RWPE2 (cell line): ENCODE measurements at regions not wholly inside any gene's neighbourhood (a gene's known extent, or its start where the extent isn't known, plus 50 kb on each side); places are given as distances from the start of the nearest gene placed in this dataset.
"Not testable (repeated sequence)": the region's sequence is repeated elsewhere in the genome, so short reads cannot be mapped to it uniquely, and the experiment has no call there.

Source experiments
- ATAC-seq: fragments of 200-7000 bp; cut with Tn5 transposase; 3 replicates; pipeline ENCODE4 v1.9.1; 2021; ENCODE audit warnings: low read depth
- DNase-seq: peaks from one replicate; pipeline ENCODE4 v3.0.0-alpha.2; 2020; ENCODE audit warnings: low spot score
- H3K27ac ChIP-seq: fragments of 450-650 bp; 2 replicates; pipeline ENCODE4 v1.5.1; 2017; ENCODE audit warnings: mild to moderate bottlenecking; ENCODE audit not compliant: poor library complexity, severe bottlenecking
- H3K27me3 ChIP-seq: fragments of 250-450 bp; sonication (Bioruptor Pico); 2 replicates; pipeline ENCODE4 v1.5.1; 2021; ENCODE audit warnings: mild to moderate bottlenecking, moderate library complexity; ENCODE audit not compliant: insufficient read depth, poor library complexity, severe bottlenecking
- H3K36me3 ChIP-seq: fragments of 250-450 bp; sonication (Bioruptor Pico); 2 replicates; pipeline ENCODE4 v1.5.1; 2020; ENCODE audit warnings: low read depth, mild to moderate bottlenecking, moderate library complexity
- H3K4me1 ChIP-seq: fragments of 250-450 bp; sonication (Bioruptor Pico); 2 replicates; pipeline ENCODE4 v1.5.1; 2021; ENCODE audit warnings: mild to moderate bottlenecking, moderate library complexity; ENCODE audit not compliant: insufficient read depth, poor library complexity, severe bottlenecking
- H3K4me3 ChIP-seq: fragments of 250-450 bp; sonication (Bioruptor Pico); 2 replicates; pipeline ENCODE4 v1.5.1; 2021; ENCODE audit warnings: mild to moderate bottlenecking, moderate library complexity; ENCODE audit not compliant: severe bottlenecking
- H3K9me3 ChIP-seq: fragments of 250-450 bp; sonication (Bioruptor Pico); 2 replicates; pipeline ENCODE4 v1.5.1; 2021; ENCODE audit warnings: mild to moderate bottlenecking, moderate library complexity; ENCODE audit not compliant: severe bottlenecking
- CTCF ChIP-seq: fragments of 450-650 bp; IDR thresholded peaks from one replicate; pipeline ENCODE4 v1.5.1; 2017; ENCODE audit warnings: mild to moderate bottlenecking, moderate library complexity; ENCODE audit not compliant: poor library complexity, severe bottlenecking

- DNase-seq (no peak), ATAC-seq (no peak)
- H3K27ac ChIP-seq = no peak overlapping the region
- no peaks in the 10 kb centered on the region for H3K27me3 ChIP-seq
- no peak for TF ChIP-seq CTCF
- no peaks in the 10 kb centered on the region for H3K4me1 ChIP-seq
- no peak overlapping the region for H3K4me3 ChIP-seq
- no peaks in the 10 kb centered on the region for H3K9me3 ChIP-seq
- no peaks in the 10 kb centered on the region for H3K36me3 ChIP-seq
Observed at GRCh38 chr4:125791896-125792295, 477.1 kb downstream of the FAT4 start.

GRCh38 chr4:125794989-125795388 lies 480.2 kb downstream of the FAT4 start:
- DNase-seq = no peak
- Histone ChIP-seq H3K36me3 (no peaks in the 10 kb centered on the region), H3K4me1 (no peaks in the 10 kb centered on the region), H3K9me3 (no peaks in the 10 kb centered on the region), H3K27ac (no peak overlapping the region), H3K4me3 (no peak overlapping the region), H3K27me3 (no peaks in the 10 kb centered on the region)
- TF ChIP-seq CTCF = no peak
- ATAC-seq = no peak

- DNase-seq = no peak
- H3K36me3 ChIP-seq = no peaks in the 10 kb centered on the region
- no peak for ATAC-seq
- no peaks in the 10 kb centered on the region for H3K27me3 ChIP-seq
- no peaks in the 10 kb centered on the region for H3K9me3 ChIP-seq
- no peak overlapping the region for H3K27ac ChIP-seq
- no peaks in the 10 kb centered on the region for H3K4me1 ChIP-seq
- H3K4me3 ChIP-seq = no peak overlapping the region
- no peak for TF ChIP-seq CTCF
Observed at GRCh38 chr4:125796138-125796537, 481.4 kb downstream of the FAT4 start.

- not testable (repeated sequence) for H3K9me3 ChIP-seq, H3K36me3 ChIP-seq, H3K4me3 ChIP-seq, H3K27me3 ChIP-seq, H3K27ac ChIP-seq, DNase-seq, ATAC-seq, H3K4me1 ChIP-seq
Observed at GRCh38 chr4:125797621-125798020, 482.9 kb downstream of the FAT4 start.

GRCh38 chr4:125801373-125801772 lies 486.6 kb downstream of the FAT4 start:
- H3K27me3 ChIP-seq = no peaks in the 10 kb centered on the region
- H3K36me3 ChIP-seq = no peaks in the 10 kb centered on the region
- no peak overlapping the region for H3K4me3 ChIP-seq
- H3K4me1 ChIP-seq = no peaks in the 10 kb centered on the region
- H3K27ac ChIP-seq = no peak overlapping the region
- ATAC-seq (no peak), DNase-seq (no peak)
- H3K9me3 ChIP-seq = no peaks in the 10 kb centered on the region
- no peak for TF ChIP-seq CTCF

GRCh38 chr4:125801924-125802323 lies 487.2 kb downstream of the FAT4 start:
- no peak for ATAC-seq
- no peaks in the 10 kb centered on the region for H3K36me3 ChIP-seq
- no peak overlapping the region for H3K4me3 ChIP-seq
- DNase-seq = no peak
- no peaks in the 10 kb centered on the region for H3K27me3 ChIP-seq
- H3K4me1 ChIP-seq = no peaks in the 10 kb centered on the region
- H3K27ac ChIP-seq = no peak overlapping the region
- TF ChIP-seq CTCF = no peak
- H3K9me3 ChIP-seq = no peaks in the 10 kb centered on the region
